H1 (cell line): ENCODE measurements at regions not wholly inside any gene's neighbourhood (a gene's known extent, or its start where the extent isn't known, plus 50 kb on each side); places are given as distances from the start of the nearest gene placed in this dataset.

Source experiments
- CHD1 ChIP-seq: IDR thresholded peaks from 2 replicates; pipeline ENCODE4 v1.6.1; 2012; ENCODE audit warnings: low read depth, low read length, improper control_type of control experiment
- EZH2 ChIP-seq: fragments of 200-600 bp; sonication (generic); IDR thresholded peaks from 2 replicates; pipeline ENCODE4 v1.7.1; 2012; ENCODE audit warnings: low read depth, mild to moderate bottlenecking, moderate library complexity, low read length, inconsistent platforms; ENCODE audit not compliant: severe bottlenecking
- GABPA ChIP-seq: IDR thresholded peaks from 2 replicates; pipeline ENCODE4 v1.6.1; 2011; ENCODE audit warnings: mild to moderate bottlenecking, low read length, moderate library complexity, borderline replicate concordance; ENCODE audit not compliant: insufficient read depth
- HDAC2 ChIP-seq, 2 experiments: fragments of 300-600 bp in 1 of 2; sonication (generic) in 1 of 2; IDR thresholded peaks; 2 replicates each; pipeline ENCODE4 v1.6.1; 2011 to 2012; ENCODE audit warnings: low read depth in 2 of 2, low read length in 2 of 2, mild to moderate bottlenecking in 2 of 2, moderate library complexity in 2 of 2, borderline replicate concordance in 1 of 2, inconsistent platforms in 1 of 2
- PHF8 ChIP-seq: fragments of 200-600 bp; sonication (generic); conservative IDR thresholded peaks from 2 replicates; pipeline ENCODE4 v1.7.1; 2012; ENCODE audit warnings: low read depth, mild to moderate bottlenecking, inconsistent platforms, low read length, moderate library complexity
- POLR2A ChIP-seq, 2 experiments: IDR thresholded peaks; 1 replicate in 1 of 2; 2 replicates in 1 of 2; pipeline ENCODE4 v1.6.1; 2011; ENCODE audit warnings: low read depth in 2 of 2, low read length in 2 of 2, mild to moderate bottlenecking in 2 of 2; ENCODE audit errors: control extremely low read depth in 1 of 2
- POLR2AphosphoS5 ChIP-seq: IDR thresholded peaks from 2 replicates; pipeline ENCODE4 v1.6.1; 2011; ENCODE audit warnings: low read depth, low read length
- RAD21 ChIP-seq, 2 experiments: IDR thresholded peaks in 1 of 2; conservative IDR thresholded peaks in 1 of 2; 2 replicates each; pipeline ENCODE4 v1.6.1; 2011; ENCODE audit warnings: low read depth in 2 of 2, low read length in 2 of 2, improper control_type of control experiment in 1 of 2, inconsistent platforms in 1 of 2, mild to moderate bottlenecking in 1 of 2, moderate library complexity in 1 of 2
- TAF1 ChIP-seq: IDR thresholded peaks from 2 replicates; pipeline ENCODE4 v1.6.1; 2011; ENCODE audit warnings: mild to moderate bottlenecking, low read depth, low read length
- TBP ChIP-seq: IDR thresholded peaks from 2 replicates; pipeline ENCODE4 v1.6.1; 2011; ENCODE audit warnings: low read depth, low read length, improper control_type of control experiment
- TF ChIP-seq, protein P1 (sequence below), 3 experiments: IDR thresholded peaks; 1 replicate in 2 of 3; 2 replicates in 1 of 3; pipeline versions ENCODE4 v1.5.1 to v1.6.1; 2011; ENCODE audit warnings: low read length in 3 of 3, mild to moderate bottlenecking in 3 of 3, inconsistent platforms in 2 of 3, low read depth in 1 of 3, moderate library complexity in 1 of 3; ENCODE audit not compliant: insufficient read depth in 1 of 3; ENCODE audit errors: control extremely low read depth in 1 of 3

DNA sequence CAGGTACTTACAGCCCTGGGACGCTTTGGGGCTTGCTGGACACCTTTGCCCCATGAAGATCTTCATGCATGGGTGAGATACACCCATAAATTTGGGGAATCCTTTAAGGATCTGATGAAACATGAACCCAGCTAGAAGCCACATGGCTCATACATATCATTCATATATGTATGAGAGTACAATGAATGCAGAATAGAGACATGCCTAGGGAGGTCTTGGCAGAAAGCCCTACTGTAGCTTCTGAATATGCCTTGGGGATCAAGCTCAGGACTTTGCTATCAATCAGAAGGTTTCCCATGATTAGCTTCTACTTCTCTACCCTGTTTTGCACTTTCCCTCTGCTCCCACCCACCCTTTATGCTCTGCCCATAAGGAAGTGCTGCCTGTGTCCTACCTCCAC is 368.4 kb downstream of the LPIN1 start:
- TF ChIP-seq, protein P1, sequence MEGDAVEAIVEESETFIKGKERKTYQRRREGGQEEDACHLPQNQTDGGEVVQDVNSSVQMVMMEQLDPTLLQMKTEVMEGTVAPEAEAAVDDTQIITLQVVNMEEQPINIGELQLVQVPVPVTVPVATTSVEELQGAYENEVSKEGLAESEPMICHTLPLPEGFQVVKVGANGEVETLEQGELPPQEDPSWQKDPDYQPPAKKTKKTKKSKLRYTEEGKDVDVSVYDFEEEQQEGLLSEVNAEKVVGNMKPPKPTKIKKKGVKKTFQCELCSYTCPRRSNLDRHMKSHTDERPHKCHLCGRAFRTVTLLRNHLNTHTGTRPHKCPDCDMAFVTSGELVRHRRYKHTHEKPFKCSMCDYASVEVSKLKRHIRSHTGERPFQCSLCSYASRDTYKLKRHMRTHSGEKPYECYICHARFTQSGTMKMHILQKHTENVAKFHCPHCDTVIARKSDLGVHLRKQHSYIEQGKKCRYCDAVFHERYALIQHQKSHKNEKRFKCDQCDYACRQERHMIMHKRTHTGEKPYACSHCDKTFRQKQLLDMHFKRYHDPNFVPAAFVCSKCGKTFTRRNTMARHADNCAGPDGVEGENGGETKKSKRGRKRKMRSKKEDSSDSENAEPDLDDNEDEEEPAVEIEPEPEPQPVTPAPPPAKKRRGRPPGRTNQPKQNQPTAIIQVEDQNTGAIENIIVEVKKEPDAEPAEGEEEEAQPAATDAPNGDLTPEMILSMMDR (IDR thresholded peaks at IDR 0.05; ENCODE audit: control extremely low read depth in 1 of 3, insufficient read depth in 1 of 3, low read depth in 1 of 3, low read length in 3 of 3), result no peak
- TF ChIP-seq EZH2, result no peak
- no peak for TF ChIP-seq POLR2AphosphoS5
- no peak for TF ChIP-seq TBP
- TF ChIP-seq TAF1, result no peak
- TF ChIP-seq CHD1, result no peak
- no peak for TF ChIP-seq RAD21 (IDR thresholded peaks at IDR 0.05 in 1 of 2, conservative IDR thresholded peaks at IDR 0.05 in 1 of 2; ENCODE audit: low read depth in 2 of 2, low read length in 2 of 2)
- TF ChIP-seq PHF8, result no peak
- TF ChIP-seq HDAC2 (IDR thresholded peaks at IDR 0.05; ENCODE audit: borderline replicate concordance in 1 of 2, low read depth in 2 of 2, low read length in 2 of 2), result no peak
- TF ChIP-seq POLR2A (IDR thresholded peaks at IDR 0.05; ENCODE audit: control extremely low read depth in 1 of 2, low read depth in 2 of 2, low read length in 2 of 2), result no peak
- no peak for TF ChIP-seq GABPA
